ENCODE measurements at regions not wholly inside any gene's neighbourhood (a gene's known extent, or its start where the extent isn't known, plus 50 kb on each side); places are given as distances from the start of the nearest gene placed in this dataset.
A peak's percentile ranks its signal among the peaks of the same experiment; 100 is the strongest.

- no peak for TF ChIP-seq YY1 (IDR thresholded peaks at IDR 0.05; ENCODE audit: low read depth)
- TF ChIP-seq RAD21 (IDR thresholded peaks at IDR 0.05; ENCODE audit: low read depth): no peak
- TF ChIP-seq NFIC (IDR thresholded peaks at IDR 0.05): no peak
- TF ChIP-seq TAF1 (IDR thresholded peaks at IDR 0.05; ENCODE audit: low read depth): no peak
- no peak for TF ChIP-seq TEAD4 (IDR thresholded peaks at IDR 0.05)
- TF ChIP-seq USF1 (IDR thresholded peaks at IDR 0.05): no peak
- TF ChIP-seq REST (IDR thresholded peaks at IDR 0.05; ENCODE audit: low read depth): no peak
- TF ChIP-seq CREB1 (IDR thresholded peaks at IDR 0.05; ENCODE audit: low read depth): no peak
- no peak for TF ChIP-seq EP300 (IDR thresholded peaks at IDR 0.05; ENCODE audit: borderline replicate concordance)
- TF ChIP-seq MAX (IDR thresholded peaks at IDR 0.05): no peak
- no peak for TF ChIP-seq CEBPB (IDR thresholded peaks at IDR 0.05)
- no peak for TF ChIP-seq TCF12 (IDR thresholded peaks at IDR 0.05; ENCODE audit: low read depth)
- TF ChIP-seq FOXM1 (IDR thresholded peaks at IDR 0.05; ENCODE audit: borderline replicate concordance, low read depth): no peak
- TF ChIP-seq EGR1 (IDR thresholded peaks at IDR 0.05): no peak
Observed at GRCh38 chr16:9446471-9447194, 355.2 kb downstream of the HAPSTR1 start.

- no peak for TF ChIP-seq ZBTB7A (IDR thresholded peaks at IDR 0.05; ENCODE audit: low read depth)
- TF ChIP-seq CREB1 (IDR thresholded peaks at IDR 0.05; ENCODE audit: low read depth): no peak
- TF ChIP-seq RAD21 (IDR thresholded peaks at IDR 0.05; ENCODE audit: low read depth): no peak
- no peak for TF ChIP-seq EGR1 (IDR thresholded peaks at IDR 0.05)
Observed at GRCh38 chr16:9447195-9447551, 355.7 kb downstream of the HAPSTR1 start.

- TF ChIP-seq EP300 (IDR thresholded peaks at IDR 0.05; ENCODE audit: borderline replicate concordance) (no peak), MAX (IDR thresholded peaks at IDR 0.05) (no peak), CREB1 (IDR thresholded peaks at IDR 0.05; ENCODE audit: low read depth) (no peak), YY1 (IDR thresholded peaks at IDR 0.05; ENCODE audit: low read depth) (no peak), TAF1 (IDR thresholded peaks at IDR 0.05; ENCODE audit: low read depth) (no peak)
Observed at GRCh38 chr16:9447699-9448098, 356.3 kb downstream of the HAPSTR1 start.

- TF ChIP-seq USF1 (IDR thresholded peaks at IDR 0.05) (0 out of 2 replicates have a peak, but pooled peaks have one; percentile 17), EP300 (IDR thresholded peaks at IDR 0.05; ENCODE audit: borderline replicate concordance) (no peak)
Observed at GRCh38 chr16:9449597-9449996, 358.2 kb downstream of the HAPSTR1 start.

GRCh38 chr16:9457215-9457614 is 365.8 kb downstream of the HAPSTR1 start:
- TF ChIP-seq CREB1 (IDR thresholded peaks at IDR 0.05; ENCODE audit: low read depth): no peak
- TF ChIP-seq FOXM1 (IDR thresholded peaks at IDR 0.05; ENCODE audit: borderline replicate concordance, low read depth): no peak

GRCh38 chr16:9458816-9459215 is 367.4 kb downstream of the HAPSTR1 start:
- TF ChIP-seq ZBTB7A (IDR thresholded peaks at IDR 0.05; ENCODE audit: low read depth) (no peak), TAF1 (IDR thresholded peaks at IDR 0.05; ENCODE audit: low read depth) (no peak), EP300 (IDR thresholded peaks at IDR 0.05; ENCODE audit: borderline replicate concordance) (no peak), CEBPB (IDR thresholded peaks at IDR 0.05) (no peak), TEAD4 (IDR thresholded peaks at IDR 0.05) (no peak), NFIC (IDR thresholded peaks at IDR 0.05) (no peak), CREB1 (IDR thresholded peaks at IDR 0.05; ENCODE audit: low read depth) (no peak), RAD21 (IDR thresholded peaks at IDR 0.05; ENCODE audit: low read depth) (no peak), MAX (IDR thresholded peaks at IDR 0.05) (no peak), YY1 (IDR thresholded peaks at IDR 0.05; ENCODE audit: low read depth) (no peak), FOXM1 (IDR thresholded peaks at IDR 0.05; ENCODE audit: borderline replicate concordance, low read depth) (no peak), REST (IDR thresholded peaks at IDR 0.05; ENCODE audit: low read depth) (no peak), TCF12 (IDR thresholded peaks at IDR 0.05; ENCODE audit: low read depth) (no peak)

Data from Ishikawa (cell line).